HG03469 (cell line): ENCODE measurements at regions not wholly inside any gene's neighbourhood (a gene's known extent, or its start where the extent isn't known, plus 50 kb on each side); places are given as distances from the start of the nearest gene placed in this dataset.

Experiments used
- ATAC-seq: cut with Tn5 transposase; IDR thresholded peaks from one replicate; pipeline ENCODE4 v1.9.1; 2021; ENCODE audit warnings: mild to moderate bottlenecking, moderate library complexity, moderate number of reproducible peaks; ENCODE audit not compliant: unreplicated experiment

GRCh38 chr1:59156526-59157199 lies 140.2 kb upstream of the FGGY start:
- ATAC-seq = no peak

DNA sequence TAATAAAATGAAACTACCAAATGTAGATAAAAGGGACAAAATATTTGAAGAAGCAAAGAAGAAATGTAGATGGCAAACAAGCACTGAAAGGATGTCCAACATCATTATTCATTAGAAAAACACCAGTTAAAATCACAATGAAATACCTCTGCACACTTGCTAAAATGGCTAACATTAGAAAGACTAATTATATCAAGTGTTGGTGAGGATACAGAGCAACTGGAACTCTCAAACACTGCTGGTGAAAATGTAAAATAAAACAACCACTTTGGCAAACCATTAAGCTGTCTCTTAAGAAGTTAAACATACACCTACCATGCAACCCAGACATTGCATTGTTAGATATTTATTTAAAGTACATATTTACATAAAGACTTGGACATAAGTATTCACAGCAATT lies 138.6 kb upstream of the FGGY start:
- no peak for ATAC-seq

DNA sequence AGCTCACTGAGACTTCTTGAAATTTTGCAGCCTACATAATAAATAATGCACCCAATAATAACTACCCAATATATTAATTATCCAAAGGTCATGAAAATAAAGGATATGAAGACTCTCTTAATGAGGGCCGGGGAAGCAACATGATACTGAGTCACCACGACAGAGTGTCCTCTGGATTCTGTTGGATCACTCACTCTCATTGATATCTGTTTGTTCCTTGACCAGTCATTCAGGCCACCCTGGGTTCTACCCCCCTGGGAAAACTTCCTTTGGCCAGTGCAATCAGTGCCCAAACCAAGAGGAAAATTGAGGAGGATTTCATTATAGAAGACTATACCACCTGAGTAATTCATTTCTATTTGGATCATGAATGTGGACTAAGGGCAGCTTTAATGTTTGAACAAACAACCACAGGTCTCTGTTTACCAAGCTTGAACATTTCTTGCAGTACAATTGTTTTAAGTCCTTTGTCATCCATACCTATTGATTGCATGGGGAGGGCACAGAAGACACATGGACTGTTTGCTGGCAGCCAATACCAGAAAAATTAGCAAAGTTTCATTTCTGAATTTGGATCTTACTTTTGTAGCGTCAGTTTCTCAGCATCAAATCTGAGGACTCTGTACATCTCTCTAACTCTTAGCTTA lies 137.2 kb upstream of the FGGY start:
- ATAC-seq = no peak

- no peak for ATAC-seq
These were observed 135.8 kb upstream of the FGGY start for GRCh38 chr1:59161136-59161535.

GRCh38 chr1:59162665-59163064 lies 134.2 kb upstream of the FGGY start:
- ATAC-seq = no peak

GRCh38 chr1:59163268-59164092 lies 133.4 kb upstream of the FGGY start:
- no peak for ATAC-seq

- ATAC-seq = no peak
These were observed 132.5 kb upstream of the FGGY start for GRCh38 chr1:59164371-59164770.

DNA sequence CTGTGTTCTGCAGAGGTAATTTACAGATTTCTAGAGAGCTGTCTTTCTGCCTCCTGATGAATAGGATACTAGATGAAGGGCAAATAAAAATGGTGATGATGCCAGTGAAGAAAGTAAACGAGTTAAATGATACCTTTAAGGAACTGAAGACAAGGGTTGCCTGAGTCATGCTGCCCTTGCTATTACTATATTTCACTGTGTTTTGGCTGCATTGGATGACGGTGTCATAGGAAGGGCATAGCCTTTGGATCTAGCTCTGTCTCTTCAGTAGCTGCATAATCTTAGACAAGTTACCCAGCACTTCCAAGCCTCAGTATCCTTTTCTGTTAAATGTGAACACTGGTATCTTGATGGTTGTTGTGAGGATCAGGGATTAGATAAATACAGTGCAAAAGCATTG lies 131.5 kb upstream of the FGGY start:
- no peak for ATAC-seq

GRCh38 chr1:59169703-59170102 lies 127.2 kb upstream of the FGGY start:
- no peak for ATAC-seq

DNA sequence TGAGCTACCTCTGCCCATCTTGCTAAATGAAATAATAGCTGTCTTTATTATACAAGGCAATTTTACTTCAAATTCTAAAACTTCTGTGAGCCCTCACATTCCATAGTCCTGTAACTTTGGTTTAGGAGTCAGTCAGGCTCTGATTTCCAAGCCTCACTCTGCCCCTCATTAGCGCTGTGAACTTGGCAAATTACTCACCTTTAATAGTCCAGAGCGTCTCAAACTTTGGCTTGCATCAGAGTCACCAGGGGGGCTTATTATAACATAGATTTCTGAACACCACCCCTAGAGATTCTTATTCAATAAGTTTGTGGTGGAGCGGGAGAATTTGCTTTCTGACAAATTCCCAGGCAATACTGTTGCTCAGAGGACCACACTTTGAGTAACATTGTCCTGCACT lies 126.2 kb upstream of the FGGY start:
- no peak for ATAC-seq

- ATAC-seq = no peak
These were observed 125.1 kb upstream of the FGGY start for GRCh38 chr1:59171788-59172187.

- ATAC-seq = no peak
These were observed 124.2 kb upstream of the FGGY start for GRCh38 chr1:59172693-59173092.

- ATAC-seq = no peak
These were observed 123.2 kb upstream of the FGGY start for GRCh38 chr1:59173721-59174120.

DNA sequence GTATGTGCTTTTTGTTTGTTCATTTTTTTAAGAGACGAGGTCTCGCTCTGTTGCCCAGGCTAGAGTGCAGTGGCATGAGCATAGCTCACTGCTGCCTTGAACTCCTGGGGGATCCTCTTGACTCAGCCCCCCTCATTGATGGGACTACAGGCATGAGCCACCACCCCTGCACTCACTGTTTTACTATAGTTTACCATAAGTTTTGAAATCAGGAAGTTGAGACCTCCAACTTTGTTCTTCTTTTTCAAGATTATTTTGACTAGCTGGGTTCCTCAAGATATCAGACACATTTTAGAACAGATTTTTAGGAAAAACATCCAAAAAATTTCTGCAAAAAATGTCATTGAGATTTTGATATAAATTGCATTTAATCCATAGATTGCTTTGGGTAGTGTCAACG lies 120.4 kb upstream of the FGGY start:
- ATAC-seq = no peak

DNA sequence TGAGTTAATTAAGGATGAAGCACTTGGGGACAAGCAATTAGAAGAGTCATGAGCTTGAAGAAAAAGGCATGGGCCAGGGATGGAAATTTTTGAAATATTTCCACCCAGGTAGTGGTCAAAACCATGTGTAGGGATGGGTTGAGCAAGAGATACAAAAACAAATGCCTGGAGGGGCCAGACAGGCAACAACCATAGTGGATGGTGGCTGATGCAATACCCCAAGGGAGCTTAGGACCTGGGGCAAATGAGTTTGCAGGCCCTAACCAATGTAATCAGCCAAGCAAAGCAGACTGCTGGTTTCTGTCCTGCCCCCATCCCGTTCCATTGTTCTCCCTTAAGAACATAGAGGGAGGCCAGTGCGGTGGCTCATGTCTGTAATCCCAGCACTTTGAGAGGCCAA lies 119.1 kb upstream of the FGGY start:
- ATAC-seq = no peak

DNA sequence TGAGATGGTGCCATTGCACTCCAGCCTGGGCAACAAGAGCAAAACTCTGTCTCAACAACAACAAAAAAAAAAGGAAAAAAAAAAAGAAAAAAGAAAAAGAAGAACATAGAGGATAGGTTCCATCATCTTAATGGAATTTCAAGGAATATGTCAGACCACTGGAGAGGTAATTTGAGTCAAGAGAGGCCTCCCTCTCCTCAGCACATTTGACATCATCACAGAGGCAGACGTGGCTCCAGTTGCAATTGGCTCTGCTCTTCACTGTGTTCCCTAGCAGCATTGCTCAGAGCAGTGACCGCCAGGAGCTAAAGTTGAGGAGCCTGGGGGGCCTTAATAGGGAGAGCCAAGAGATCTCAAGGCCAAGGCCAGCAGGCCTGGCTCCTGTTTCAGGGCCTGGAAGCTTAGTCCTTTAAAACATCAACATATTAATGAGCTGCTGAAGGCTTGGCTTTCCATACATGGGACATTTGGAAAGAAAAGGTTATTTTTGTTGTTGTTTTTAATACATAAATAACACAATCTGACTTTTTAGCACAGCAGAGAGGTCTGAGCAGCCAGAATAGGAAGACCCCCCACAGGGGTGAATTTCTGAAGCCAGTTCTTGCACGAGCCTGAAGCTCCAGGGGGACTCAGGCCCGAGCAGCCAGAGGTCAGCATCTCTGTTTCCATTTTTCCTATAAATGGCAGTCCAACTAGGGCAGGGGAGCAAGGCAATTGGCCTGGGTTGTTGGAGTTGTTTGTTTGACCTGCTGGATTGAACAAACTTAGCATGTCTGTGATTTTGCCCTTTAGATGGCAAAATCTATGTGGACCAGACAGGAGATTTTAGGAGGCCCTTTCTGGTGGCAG lies 118.3 kb upstream of the FGGY start:
- no peak for ATAC-seq

DNA sequence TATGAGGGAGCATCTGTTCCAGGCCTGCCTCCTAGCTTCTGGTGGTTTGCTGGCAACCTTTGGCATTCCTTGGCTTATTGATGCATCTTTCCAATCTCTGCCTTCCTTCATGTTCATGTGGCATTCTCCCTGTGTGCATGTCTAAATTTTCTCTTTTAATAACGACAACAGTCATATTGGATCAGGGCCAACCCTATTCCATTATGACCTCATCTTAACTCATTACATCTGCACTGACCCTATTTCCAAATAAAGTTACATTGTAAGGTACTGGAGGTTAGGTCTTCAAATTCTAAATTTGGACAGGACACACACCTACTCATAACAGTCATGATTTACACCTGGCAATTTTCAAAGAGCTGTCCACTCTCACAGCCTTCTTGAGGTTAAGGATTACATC lies 117.2 kb upstream of the FGGY start:
- no peak for ATAC-seq

DNA sequence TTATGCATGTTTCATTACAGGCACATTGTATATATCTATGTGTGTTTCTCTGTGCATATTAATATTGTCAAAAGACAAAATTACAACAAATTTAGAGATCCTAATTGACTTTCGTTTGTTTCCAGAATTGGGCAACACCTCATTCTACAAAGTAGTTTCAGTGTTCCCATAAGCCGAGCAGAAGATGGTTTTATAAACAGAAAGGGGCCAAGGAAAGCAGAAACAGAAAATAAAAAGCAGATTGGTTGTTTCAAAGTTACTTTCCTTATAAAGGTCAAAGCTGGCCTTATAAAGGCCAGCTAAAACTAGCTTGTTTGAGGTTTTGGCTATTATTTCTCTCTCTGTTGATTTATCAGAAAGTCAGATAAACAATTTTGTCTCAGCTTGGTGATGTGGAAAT lies 116.2 kb upstream of the FGGY start:
- no peak for ATAC-seq

GRCh38 chr1:59183749-59184317 lies 113.1 kb upstream of the FGGY start:
- no peak for ATAC-seq

- no peak for ATAC-seq
These were observed 112.5 kb upstream of the FGGY start for GRCh38 chr1:59184365-59184905.
